ENCODE measurements at regions not wholly inside any gene's neighbourhood (a gene's known extent, or its start where the extent isn't known, plus 50 kb on each side); places are given as distances from the start of the nearest gene placed in this dataset.

GRCh38 chr9:84212246-84212645 lies 128.3 kb downstream of the SLC28A3 start:
- CTCF ChIA-PET: no interaction called here
- no peak overlapping the region for H3K9ac ChIP-seq (ENCODE audit: low read length)
- TF ChIP-seq MAX (IDR thresholded peaks at IDR 0.05): no peak
- TF ChIP-seq CBX3 (IDR thresholded peaks at IDR 0.05; ENCODE audit: low read depth): no peak
- no peak for TF ChIP-seq ZNF274 (IDR thresholded peaks at IDR 0.05; ENCODE audit: low read depth, low read length)
- TF ChIP-seq POLR2A (IDR thresholded peaks at IDR 0.05; ENCODE audit: borderline replicate concordance, extremely low read depth, insufficient read depth, insufficient read length): no peak
- no peak for TF ChIP-seq RAD21 (IDR thresholded peaks at IDR 0.05; ENCODE audit: low read depth)
- no peak for TF ChIP-seq EZH2phosphoT487 (IDR thresholded peaks at IDR 0.05; ENCODE audit: borderline replicate concordance)
- TF ChIP-seq ZFX (IDR thresholded peaks at IDR 0.05): no peak
- no peak for TF ChIP-seq REST (IDR thresholded peaks at IDR 0.05; ENCODE audit: low read depth)
- no peak for TF ChIP-seq SIN3A (IDR thresholded peaks at IDR 0.05; ENCODE audit: low read depth)
- no peak for TF ChIP-seq POLR2AphosphoS5 (IDR thresholded peaks at IDR 0.05; ENCODE audit: low read depth, low read length)
- no peak for TF ChIP-seq TCF7L2 (IDR thresholded peaks at IDR 0.05; ENCODE audit: borderline replicate concordance, extremely low read depth, insufficient read depth, insufficient read length)
- no peak for TF ChIP-seq JUND (IDR thresholded peaks at IDR 0.05)
- no peak for TF ChIP-seq CEBPB (IDR thresholded peaks at IDR 0.05; ENCODE audit: low read depth)
- no peak for TF ChIP-seq YY1 (IDR thresholded peaks at IDR 0.05; ENCODE audit: extremely low read depth, insufficient replicate concordance, low read depth, low read length)
- no peak for TF ChIP-seq CTCF (IDR thresholded peaks at IDR 0.05 in 2 of 3, conservative IDR thresholded peaks at IDR 0.05 in 1 of 3; ENCODE audit: borderline replicate concordance in 1 of 3, insufficient read depth in 1 of 3, low read depth in 2 of 3, low read length in 2 of 3)
- TF ChIP-seq SRF (IDR thresholded peaks at IDR 0.05; ENCODE audit: low read depth): no peak
- no peak for TF ChIP-seq ATF3 (IDR thresholded peaks at IDR 0.05)
- TF ChIP-seq EZH2 (IDR thresholded peaks at IDR 0.05): no peak
- TF ChIP-seq ELF1 (IDR thresholded peaks at IDR 0.05; ENCODE audit: borderline replicate concordance, low read depth): no peak
- no peak for TF ChIP-seq SP1 (IDR thresholded peaks at IDR 0.05; ENCODE audit: low read depth)
- H3K4me1 ChIP-seq (ENCODE audit: control insufficient read depth in 1 of 2, insufficient read depth in 2 of 2, low read length in 2 of 2): no peaks in the 10 kb centered on the region
- no TSS peak for BruUV-seq (replicated peaks)
- intact Hi-C loops (cut with micrococcal nuclease): no loop called here
- no peaks in the 10 kb centered on the region for H3K79me2 ChIP-seq (ENCODE audit: insufficient read depth, low read length)
- H3K27ac ChIP-seq (ENCODE audit: low read depth, low read length): no peak overlapping the region
- no peaks in the 10 kb centered on the region for H3K9me2 ChIP-seq (ENCODE audit: insufficient read depth)
- H3K4me2 ChIP-seq (ENCODE audit: low read length): no peak overlapping the region
- DNase-seq (ENCODE audit: low read depth, low spot score) (no peak), ATAC-seq (no peak)
- POLR2A ChIA-PET: no interaction called here
- H4K20me1 ChIP-seq (ENCODE audit: insufficient read depth): no peaks in the 10 kb centered on the region
- no peak overlapping the region for H2AFZ ChIP-seq (ENCODE audit: low read depth, low read length, poor library complexity, severe bottlenecking)
- RAD21 ChIA-PET (ENCODE audit: low non-redundant PET in 1 of 2, low total read pairs in 2 of 2, uncharacterized antibody in 2 of 2, unreplicated experiment in 2 of 2): no interaction called here
- no peaks in the 10 kb centered on the region for H3K36me3 ChIP-seq (ENCODE audit: control insufficient read depth in 1 of 2, insufficient read depth in 2 of 2, low read length in 2 of 2)
- H3K4me3 ChIP-seq (replicated peaks in 1 of 2; ENCODE audit: low read depth in 1 of 2, low read length in 2 of 2): no peak overlapping the region
- no peaks in the 10 kb centered on the region for H3K27me3 ChIP-seq (ENCODE audit: insufficient read depth, low read length)
- no peaks in the 10 kb centered on the region for H3K9me3 ChIP-seq (ENCODE audit: control insufficient read depth in 1 of 2, insufficient read depth in 1 of 2, low read depth in 1 of 2, low read length in 2 of 2)

Data from HCT116 (cell line).